H1 (cell line): ENCODE measurements at regions not wholly inside any gene's neighbourhood (a gene's known extent, or its start where the extent isn't known, plus 50 kb on each side); places are given as distances from the start of the nearest gene placed in this dataset.

Experiments used
- ASH2L ChIP-seq: fragments of 200-600, 300-600 bp; sonication (generic); IDR thresholded peaks from one replicate; pipeline ENCODE4 v1.7.1; 2017; ENCODE audit warnings: low read length
- ATF2 ChIP-seq: IDR thresholded peaks from 2 replicates; pipeline ENCODE4 v1.6.1; 2012; ENCODE audit warnings: low read length, inconsistent platforms
- CHD1 ChIP-seq: IDR thresholded peaks from 2 replicates; pipeline ENCODE4 v1.6.1; 2012; ENCODE audit warnings: low read depth, low read length, improper control_type of control experiment
- RNF2 ChIP-seq: fragments of 200-900, 300-1000 bp; sonication (generic); IDR thresholded peaks from 2 replicates; pipeline ENCODE4 v1.7.1; 2016; ENCODE audit warnings: borderline replicate concordance, low read depth, mild to moderate bottlenecking, antibody characterized with exemption, low read length; ENCODE audit not compliant: poor library complexity, severe bottlenecking; ENCODE audit errors: missing control alignments
- SIN3A ChIP-seq, 2 experiments: IDR thresholded peaks in 1 of 2; conservative IDR thresholded peaks in 1 of 2; 2 replicates each; pipeline ENCODE4 v1.6.1; 2011 to 2012; ENCODE audit warnings: low read length in 2 of 2, improper control_type of control experiment in 1 of 2, low read depth in 1 of 2, mild to moderate bottlenecking in 1 of 2
- SP4 ChIP-seq: IDR thresholded peaks from 2 replicates; pipeline ENCODE4 v1.6.1; 2012; ENCODE audit warnings: low read length, inconsistent platforms
- TCF12 ChIP-seq: IDR thresholded peaks from 2 replicates; pipeline ENCODE4 v1.6.1; 2011; ENCODE audit warnings: low read depth, mild to moderate bottlenecking, low read length

- TF ChIP-seq SP4 (no peak), CHD1 (no peak), RNF2 (no peak), ATF2 (no peak), TCF12 (no peak), SIN3A (conservative IDR thresholded peaks at IDR 0.05 in 1 of 2, IDR thresholded peaks at IDR 0.05 in 1 of 2; ENCODE audit: low read depth in 1 of 2, low read length in 2 of 2) (no peak), ASH2L (no peak)
Measured at GRCh38 chr5:125113328-125113727, 366.9 kb upstream of the ZNF608 start (continued).
